Midbrain (tissue), 1 donor: ENCODE measurements at regions not wholly inside any gene's neighbourhood (a gene's known extent, or its start where the extent isn't known, plus 50 kb on each side); places are given as distances from the start of the nearest gene placed in this dataset.

Experiments
- DNase-seq: peaks from one replicate; lab custom pipeline; 2025; lab: John Stamatoyannopoulos, UW

GRCh38 chr10:124303662-124304418 lies 114.9 kb downstream of the OAT start:
- DNase-seq, result no peak

DNA sequence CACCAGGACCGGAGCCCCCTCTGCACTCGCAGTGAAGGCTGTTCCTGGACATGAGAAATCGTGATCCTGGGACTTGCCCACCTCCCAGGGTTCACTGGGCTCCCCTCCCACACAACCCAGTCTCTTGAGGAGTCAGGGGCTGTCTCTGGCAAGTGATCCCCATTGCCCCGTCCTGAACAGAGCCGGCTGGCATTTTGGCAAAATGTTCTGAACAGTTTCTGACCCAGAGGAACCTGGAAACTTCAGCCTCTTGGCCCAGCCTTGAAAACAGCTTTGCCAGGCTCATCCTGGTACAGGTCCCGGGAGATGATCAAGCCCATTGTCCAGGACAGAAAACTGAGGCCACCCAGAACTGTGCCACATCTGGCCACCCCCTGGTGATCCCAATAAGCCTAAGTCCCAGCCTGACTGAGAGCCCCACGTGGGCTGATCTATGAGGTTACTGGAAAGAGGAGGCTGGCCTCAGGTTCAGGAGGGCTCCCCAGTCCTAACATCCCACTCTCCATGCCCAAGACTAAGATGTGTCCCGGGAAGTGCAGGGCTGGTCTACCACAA lies 115.7 kb downstream of the OAT start:
- no peak for DNase-seq

DNA sequence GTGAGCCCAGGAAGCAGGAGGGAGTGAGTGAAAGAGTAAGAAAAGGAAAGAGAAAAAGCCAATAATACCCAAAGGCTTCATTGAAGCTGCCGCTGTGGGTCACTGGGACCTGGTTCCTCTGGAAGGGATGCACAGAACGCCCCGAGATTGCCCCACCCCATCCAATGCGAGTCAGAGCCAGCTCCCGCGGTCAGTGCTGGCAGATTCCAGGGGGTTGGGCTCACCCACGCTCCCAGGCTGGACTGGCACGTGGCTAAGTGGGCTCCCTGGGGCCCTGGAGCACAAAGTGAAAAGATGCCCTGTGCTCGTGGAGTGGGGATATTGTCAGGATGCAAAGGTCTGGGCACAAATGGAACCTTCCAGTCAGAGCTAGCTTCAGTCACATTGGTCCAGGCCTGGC lies 117.0 kb downstream of the OAT start:
- no peak for DNase-seq

DNA sequence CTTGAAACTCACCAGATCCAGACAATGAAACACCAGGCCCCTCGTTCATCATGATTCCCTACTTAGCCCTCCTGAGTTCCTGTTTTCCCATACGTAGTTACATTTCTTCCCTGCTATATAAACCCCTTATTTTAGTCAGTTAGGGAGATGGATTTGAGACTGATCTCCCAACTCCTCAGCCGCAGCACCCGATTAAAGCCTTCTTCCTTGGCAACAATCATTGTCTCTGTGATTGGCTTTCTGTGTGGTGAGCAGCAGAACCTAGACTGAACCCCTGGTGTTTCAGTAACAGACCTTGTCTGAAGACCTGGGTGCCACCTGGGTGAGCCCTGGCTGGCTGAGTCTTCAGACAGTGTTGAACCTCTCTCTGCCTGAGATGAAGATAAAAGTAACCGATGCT lies 118.0 kb downstream of the OAT start:
- DNase-seq, result no peak

DNA sequence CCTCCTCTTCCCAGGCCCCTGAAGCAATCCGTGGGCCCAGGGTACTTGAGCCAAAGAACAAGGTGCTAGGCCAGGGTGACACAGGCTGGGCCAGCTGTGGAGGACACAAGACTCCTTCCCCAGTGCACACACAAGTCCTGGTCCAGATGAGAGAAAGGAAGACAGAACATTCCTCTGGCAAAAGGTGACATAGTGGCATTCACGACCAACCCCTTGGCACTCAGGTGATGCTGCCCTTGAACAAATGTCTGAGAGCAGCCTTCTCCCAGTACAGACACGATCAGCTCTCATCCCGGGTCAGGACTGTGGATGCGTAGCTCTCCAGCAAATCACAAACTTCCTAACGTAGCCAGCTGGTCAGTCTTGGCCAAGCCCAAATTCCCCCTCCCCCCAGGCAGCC lies 118.5 kb downstream of the OAT start:
- DNase-seq, result no peak

DNA sequence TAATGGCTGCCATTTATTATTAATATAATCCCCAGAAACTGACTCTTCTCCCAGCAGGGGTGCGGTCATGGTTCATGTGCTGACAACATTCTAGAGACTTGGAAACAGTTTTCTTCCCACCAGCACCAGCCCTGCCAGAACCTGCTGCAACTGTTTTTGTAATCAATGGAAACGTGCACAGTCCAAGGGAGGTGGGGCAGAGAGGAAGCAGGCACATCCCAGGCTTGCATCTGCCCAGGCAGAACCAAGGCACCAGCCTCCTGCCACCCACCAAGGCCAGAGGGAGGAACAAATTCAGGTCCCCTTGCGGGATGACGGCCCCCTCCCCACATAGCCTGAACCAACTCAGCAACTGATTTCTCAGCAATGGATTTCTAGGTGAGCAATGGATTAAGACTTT lies 119.0 kb downstream of the OAT start:
- DNase-seq, result no peak

- DNase-seq, result no peak
Measured at GRCh38 chr10:124298891-124299290, 119.8 kb downstream of the OAT start.

GRCh38 chr10:124296813-124297788 lies 121.6 kb downstream of the OAT start:
- DNase-seq, result no peak

DNA sequence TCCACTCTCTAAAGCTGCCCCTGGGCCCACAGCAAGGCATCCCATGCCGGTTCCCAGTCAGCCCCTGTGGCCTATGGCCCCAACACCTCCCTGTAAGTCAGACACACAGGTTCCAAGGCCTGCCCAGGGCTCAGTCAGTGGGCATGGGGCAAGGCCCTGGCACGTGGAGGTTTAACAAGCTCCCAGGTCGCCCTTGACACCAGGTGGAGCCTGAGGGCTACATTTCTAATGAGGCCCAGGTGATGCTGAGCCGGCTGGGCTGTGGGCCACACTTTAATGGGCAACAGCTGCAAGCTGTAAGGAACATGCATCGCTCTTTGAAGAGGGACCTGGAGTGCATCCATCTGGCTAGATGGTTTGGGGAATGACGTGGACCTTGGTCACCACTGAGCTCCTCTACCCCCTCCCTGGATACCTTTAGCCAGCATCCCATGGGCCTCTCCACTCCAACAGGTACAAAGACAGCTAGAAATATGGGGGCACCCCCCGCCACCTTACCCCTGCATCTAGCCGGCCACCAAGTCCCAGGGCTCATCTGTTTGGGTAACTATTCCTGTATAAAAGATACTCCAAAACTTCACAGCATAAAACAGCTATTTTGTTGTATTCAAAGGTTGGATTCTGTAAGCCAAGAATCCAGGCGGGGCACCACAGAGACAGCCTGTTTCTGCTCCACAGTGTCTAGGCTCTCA lies 122.5 kb downstream of the OAT start:
- no peak for DNase-seq

DNA sequence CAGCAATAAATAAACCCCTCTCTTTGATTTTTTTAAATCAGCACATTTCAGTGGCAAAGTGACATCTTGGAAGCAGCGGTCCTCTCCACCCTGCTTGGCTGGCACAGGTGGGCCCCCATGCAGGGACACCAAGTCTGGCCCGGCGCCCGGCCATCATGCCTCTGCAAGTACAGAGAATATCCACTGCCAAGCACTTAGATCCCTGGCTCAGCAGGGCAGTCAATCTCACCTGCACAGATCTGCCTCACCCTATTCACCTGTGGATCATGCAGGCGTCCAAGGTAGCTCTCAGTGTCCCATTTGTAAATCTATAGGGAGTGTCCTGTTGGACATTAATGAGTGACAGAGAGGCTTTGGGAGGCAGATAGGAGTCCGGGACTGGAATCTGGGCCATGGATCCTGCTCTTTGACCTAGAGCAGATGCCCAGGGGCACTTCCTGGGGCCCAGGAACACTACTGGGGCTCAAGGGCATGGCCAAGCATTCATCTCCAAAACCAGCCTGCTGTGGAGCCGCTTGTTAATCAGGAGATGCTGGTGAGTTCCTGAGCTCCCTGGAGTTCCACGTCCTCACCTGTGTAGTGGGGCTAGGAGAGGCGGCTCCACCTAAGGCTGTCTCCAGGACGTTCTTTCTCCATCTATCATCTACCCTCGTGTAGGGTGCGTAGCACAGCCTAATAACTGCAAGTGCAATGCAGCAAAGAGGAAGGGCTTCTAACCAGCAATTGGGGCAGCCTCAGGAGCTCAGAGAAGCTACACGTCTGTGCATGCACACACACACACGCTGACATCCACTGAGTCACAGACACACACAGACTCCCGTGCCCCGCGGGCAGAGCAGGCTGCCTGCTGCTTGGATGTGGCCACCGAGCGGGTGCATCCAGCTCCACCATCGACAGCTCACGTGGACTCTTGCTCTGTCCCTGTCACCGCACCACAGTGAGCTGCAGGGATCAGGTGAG lies 123.6 kb downstream of the OAT start:
- no peak for DNase-seq

- no peak for DNase-seq
Measured at GRCh38 chr10:124293616-124294449, 124.9 kb downstream of the OAT start.

DNA sequence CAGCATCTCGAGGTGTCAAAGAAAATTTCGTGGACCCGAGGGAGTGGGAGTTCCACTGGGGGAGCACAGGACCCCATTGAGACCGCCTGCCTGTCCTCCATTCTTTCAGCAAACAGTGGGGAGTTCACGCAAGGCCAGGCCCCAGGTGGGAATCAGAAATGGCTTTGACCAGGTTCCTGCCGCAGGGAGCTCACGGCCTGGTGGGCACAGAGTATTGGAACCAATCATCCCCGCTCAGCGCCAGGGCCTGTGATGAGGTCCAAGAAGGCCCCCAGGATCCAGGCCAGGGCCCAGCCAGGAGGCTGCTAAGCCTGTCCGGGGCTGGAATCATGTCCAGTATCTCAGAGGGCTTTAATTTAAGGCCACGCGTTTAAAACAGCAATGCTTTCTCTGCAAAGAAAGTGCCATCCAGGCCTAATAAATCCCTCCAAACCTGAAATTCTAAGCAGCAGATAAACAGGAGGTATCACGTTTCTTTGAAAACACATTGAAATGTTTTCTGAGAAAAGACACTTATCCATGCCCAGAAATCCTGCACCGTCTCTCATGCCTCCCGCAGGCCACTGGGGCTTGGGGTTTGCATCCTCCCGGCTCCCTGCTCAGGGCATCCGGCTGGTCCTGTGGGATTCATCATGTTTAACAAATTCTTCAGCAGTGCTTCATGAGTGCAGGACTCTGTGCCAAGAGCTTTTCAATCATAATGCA lies 125.7 kb downstream of the OAT start:
- no peak for DNase-seq

- DNase-seq, result no peak
Measured at GRCh38 chr10:124291001-124291701, 127.6 kb downstream of the OAT start.

DNA sequence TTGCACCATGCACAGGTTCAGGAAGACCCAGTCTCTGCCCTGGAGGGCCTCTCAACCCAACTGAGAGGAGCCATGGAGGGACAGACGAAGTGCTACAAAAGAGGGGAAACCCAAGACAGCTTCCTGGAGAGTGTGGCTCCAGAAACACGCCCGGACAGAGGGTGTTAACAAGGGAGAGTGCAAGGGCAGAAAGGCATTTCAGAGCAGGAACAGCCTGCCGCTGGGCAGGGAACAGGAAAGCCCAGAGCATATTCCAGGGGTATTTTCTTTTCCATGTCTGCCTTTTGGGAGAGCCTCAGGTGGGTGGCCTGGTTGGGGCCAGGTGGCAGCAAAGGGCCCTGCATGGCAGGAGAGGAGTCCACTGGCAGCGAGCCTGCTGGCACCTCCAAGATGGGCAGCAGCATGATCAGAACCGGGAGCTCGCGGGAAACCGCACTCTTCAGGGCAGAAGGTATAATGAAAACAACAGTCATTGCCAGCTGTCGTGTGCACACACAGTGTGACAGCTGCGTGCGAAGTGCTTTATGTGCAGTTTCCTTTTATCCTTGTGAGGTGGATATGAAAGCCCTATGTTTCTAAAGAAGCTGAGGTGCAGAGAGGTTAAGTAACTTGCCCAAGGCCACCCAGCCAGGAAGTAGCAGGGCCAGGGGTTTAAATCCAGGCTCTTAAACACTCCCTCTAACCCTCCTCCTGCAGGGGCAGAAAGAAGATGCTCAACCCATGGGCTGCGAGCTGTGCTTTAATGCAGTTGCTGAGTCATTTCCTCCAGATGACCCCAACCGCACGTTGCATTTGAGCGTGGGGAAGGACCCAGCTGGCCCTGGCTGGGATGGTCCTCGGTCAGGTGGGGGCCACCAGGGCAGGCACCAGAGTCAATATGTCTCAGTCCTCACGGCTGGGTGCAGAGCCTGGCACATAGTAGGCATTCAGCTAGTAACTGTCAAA lies 128.6 kb downstream of the OAT start:
- DNase-seq, result no peak

- no peak for DNase-seq
Measured at GRCh38 chr10:124288928-124289850, 129.5 kb downstream of the OAT start.

GRCh38 chr10:124288486-124288885 lies 130.2 kb downstream of the OAT start:
- no peak for DNase-seq

DNA sequence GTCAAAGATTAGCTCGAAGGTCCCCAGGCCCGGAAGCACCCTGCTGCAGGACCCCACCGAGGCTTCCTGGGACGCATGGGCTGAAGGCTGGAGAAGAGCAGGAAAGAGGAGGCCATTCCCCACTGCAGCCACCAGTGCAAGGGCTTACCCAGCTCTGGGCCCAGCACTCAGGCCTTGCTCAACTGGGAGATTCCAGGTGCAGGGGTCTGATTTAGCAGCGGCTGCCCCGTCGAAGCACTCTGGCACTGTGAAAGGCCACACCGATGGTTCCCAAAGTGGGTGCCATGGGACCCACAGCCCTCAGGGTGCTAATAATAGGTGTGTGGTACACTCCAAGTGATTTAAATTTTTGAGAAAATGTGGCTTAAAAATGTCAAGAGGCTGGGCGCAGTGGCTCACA lies 130.9 kb downstream of the OAT start:
- no peak for DNase-seq
